Fibroblast of villous mesenchyme (primary cell): ENCODE measurements at regions not wholly inside any gene's neighbourhood (a gene's known extent, or its start where the extent isn't known, plus 50 kb on each side); places are given as distances from the start of the nearest gene placed in this dataset.

Source experiments
- DNase-seq: peaks from one replicate; pipeline ENCODE4 v3.0.0-alpha.2; 2010; ENCODE audit warnings: low read depth
- H3K4me3 ChIP-seq: 2 replicates; pipeline ENCODE4 v1.5.1; 2011; ENCODE audit warnings: low read depth, mild to moderate bottlenecking, low read length
- TF ChIP-seq, protein P1 (sequence below): IDR thresholded peaks from 2 replicates; pipeline ENCODE4 v1.5.1; 2012; ENCODE audit warnings: low read depth, mild to moderate bottlenecking, low read length; ENCODE audit not compliant: insufficient read depth

DNA sequence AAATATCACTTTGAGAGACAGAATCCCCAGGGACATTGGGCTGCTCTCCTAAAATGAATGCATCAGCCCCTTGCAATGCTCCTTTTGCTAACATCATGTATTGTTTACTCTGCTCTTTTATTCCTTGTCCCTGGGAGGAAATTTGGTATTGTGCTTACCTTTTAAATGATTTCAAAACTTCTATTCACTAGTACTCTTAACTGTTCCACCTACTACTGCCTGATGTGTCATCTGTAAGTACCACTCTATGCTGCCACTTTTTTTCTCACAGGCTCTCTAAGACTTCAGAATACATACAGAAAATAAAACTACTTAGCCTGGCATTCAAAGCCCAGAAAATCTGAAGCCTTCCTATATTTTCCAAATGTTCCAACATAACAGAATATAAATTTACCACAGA is 667.2 kb downstream of the BRINP1 start:
- no peak overlapping the region for H3K4me3 ChIP-seq
- TF ChIP-seq, protein P1, sequence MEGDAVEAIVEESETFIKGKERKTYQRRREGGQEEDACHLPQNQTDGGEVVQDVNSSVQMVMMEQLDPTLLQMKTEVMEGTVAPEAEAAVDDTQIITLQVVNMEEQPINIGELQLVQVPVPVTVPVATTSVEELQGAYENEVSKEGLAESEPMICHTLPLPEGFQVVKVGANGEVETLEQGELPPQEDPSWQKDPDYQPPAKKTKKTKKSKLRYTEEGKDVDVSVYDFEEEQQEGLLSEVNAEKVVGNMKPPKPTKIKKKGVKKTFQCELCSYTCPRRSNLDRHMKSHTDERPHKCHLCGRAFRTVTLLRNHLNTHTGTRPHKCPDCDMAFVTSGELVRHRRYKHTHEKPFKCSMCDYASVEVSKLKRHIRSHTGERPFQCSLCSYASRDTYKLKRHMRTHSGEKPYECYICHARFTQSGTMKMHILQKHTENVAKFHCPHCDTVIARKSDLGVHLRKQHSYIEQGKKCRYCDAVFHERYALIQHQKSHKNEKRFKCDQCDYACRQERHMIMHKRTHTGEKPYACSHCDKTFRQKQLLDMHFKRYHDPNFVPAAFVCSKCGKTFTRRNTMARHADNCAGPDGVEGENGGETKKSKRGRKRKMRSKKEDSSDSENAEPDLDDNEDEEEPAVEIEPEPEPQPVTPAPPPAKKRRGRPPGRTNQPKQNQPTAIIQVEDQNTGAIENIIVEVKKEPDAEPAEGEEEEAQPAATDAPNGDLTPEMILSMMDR, result no peak
- no peak for DNase-seq

DNA sequence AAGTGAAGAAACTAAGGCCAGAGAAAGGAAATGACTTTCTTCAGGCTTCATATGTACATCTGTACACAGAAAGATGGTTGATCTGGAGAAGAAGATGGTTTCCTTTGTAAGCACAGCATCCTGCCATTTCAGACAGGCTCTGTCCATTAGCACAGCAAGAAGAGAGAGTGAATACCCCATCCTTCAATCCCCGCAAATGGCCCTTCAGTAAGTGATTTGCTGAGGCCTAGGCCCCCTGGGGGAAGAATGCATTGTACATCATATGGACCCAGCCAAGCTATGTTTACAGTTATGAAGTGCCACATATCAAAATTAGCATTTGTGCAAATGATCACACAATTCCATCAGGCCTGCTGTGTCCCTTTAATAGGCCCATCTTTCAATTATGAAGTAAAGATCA is 657.4 kb downstream of the BRINP1 start:
- TF ChIP-seq, protein P1, result no peak
- no peak overlapping the region for H3K4me3 ChIP-seq

DNA sequence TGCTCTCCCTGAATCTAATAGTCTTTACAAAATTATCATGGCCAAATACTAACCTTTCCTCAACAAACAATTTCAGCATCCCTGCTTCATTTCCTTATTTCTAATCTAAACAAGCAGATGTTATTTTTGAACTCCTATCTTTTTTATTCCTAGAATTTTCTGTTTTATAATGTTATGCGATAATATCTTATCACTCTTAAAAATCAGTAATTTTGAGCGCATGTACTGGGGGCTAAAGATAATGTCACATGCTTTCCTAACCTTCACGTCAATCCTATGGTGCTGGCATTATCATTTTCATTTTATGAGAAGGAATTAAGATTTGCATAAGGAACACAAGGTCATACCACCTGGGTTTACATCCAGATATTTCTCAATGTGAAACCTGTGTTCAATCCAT is 648.0 kb downstream of the BRINP1 start:
- TF ChIP-seq, protein P1, result no peak
- no peak overlapping the region for H3K4me3 ChIP-seq

More for the DNA sequence above, 657.4 kb downstream of the BRINP1 start:
- DNase-seq, result no peak

DNA sequence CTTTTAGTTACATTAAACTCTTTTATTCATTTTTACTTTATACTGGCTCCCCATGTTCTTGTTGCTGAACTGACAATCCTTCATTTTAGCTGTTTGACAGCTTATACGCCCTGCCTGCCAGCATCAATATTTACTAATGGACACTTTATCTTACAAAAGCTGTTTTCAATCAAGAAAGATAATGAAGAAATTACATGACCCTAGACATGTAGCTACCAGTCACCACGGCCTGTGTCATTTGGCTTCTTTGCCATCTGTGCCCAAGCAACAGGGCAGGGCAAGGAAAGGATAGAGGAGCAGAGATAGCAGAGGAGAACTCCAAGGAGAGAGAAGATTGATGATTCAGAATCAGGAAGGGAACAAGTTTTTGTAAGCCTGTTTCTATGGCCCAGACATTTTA is 647.3 kb downstream of the BRINP1 start:
- TF ChIP-seq, protein P1, result no peak
- no peak overlapping the region for H3K4me3 ChIP-seq
- no peak for DNase-seq

More for the DNA sequence above, 648.0 kb downstream of the BRINP1 start:
- no peak for DNase-seq

DNA sequence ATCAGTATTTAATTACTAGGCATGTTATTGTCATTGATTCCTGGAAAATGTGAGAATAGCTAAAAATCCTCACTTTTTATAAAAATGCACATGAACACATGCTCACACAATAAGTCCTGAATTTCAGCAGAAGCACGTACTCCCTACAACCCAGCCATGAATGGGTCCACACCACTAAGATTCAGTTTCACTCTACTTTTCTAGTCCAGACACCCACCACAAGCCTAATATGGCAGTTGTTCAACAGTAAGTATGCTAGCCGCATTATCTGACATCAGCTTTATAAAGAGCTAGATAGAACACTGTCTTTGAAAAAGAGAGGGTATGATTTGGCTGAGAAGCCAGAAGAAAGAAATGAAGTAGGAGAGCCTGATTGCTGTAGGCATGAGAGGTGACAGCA is 639.3 kb downstream of the BRINP1 start:
- TF ChIP-seq, protein P1, result no peak
- no peak overlapping the region for H3K4me3 ChIP-seq
- DNase-seq, result no peak

DNA sequence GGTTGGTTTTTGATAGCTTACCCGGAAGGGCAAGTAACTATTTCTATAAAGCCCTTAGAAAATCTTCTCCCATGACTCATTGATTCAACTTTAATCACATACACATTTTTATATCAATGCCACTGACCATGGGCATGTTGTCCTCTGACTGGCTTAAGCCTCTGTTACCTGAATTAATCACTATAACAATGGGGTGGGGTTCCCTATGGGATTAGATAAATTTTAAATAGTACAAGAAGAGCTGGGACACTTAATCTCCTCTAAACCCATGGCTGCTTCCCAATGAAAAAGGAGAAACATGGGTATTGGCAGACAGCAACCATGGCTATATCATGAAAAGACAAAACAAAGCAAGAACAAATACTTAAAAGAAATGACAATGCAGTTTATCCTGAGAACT is 636.2 kb downstream of the BRINP1 start:
- no peak overlapping the region for H3K4me3 ChIP-seq
- TF ChIP-seq, protein P1, result no peak
- no peak for DNase-seq

DNA sequence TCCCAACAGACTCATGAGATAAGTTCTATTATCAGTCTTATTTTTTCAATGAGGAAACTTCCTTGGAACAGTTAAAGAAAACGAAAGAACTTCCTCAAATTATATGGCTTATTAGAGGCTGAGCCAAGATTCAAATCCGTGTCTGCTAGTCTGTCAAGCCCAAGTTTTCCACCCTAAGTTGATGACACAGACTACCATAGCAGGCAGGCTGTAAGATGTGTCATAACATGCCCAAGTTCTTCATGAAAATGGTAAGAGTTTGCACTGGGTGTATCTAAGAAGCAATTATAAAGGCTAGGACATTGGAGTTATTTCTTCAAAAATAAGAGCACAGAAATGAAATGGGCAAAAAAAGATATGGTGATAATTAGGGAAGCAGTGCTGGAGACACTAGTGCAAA is 634.5 kb downstream of the BRINP1 start:
- no peak for DNase-seq
- no peak overlapping the region for H3K4me3 ChIP-seq
- TF ChIP-seq, protein P1, result no peak
